ENCODE measurements at regions not wholly inside any gene's neighbourhood (a gene's known extent, or its start where the extent isn't known, plus 50 kb on each side); places are given as distances from the start of the nearest gene placed in this dataset.

GRCh38 chr11:121775276-121775675, 322.5 kb upstream of the SORL1-AS1 start:
- DNase-seq (ENCODE audit: insufficient read length, low spot score) (no peak), FAIRE-seq (no peak)
- TF ChIP-seq CTCF (IDR thresholded peaks at IDR 0.05; ENCODE audit: insufficient read depth, missing control alignments) = no peak

GRCh38 chr11:121773076-121773475, 320.3 kb upstream of the SORL1-AS1 start:
- DNase-seq (ENCODE audit: insufficient read length, low spot score) = no peak
- TF ChIP-seq CTCF (IDR thresholded peaks at IDR 0.05; ENCODE audit: insufficient read depth, missing control alignments) = no peak

DNA sequence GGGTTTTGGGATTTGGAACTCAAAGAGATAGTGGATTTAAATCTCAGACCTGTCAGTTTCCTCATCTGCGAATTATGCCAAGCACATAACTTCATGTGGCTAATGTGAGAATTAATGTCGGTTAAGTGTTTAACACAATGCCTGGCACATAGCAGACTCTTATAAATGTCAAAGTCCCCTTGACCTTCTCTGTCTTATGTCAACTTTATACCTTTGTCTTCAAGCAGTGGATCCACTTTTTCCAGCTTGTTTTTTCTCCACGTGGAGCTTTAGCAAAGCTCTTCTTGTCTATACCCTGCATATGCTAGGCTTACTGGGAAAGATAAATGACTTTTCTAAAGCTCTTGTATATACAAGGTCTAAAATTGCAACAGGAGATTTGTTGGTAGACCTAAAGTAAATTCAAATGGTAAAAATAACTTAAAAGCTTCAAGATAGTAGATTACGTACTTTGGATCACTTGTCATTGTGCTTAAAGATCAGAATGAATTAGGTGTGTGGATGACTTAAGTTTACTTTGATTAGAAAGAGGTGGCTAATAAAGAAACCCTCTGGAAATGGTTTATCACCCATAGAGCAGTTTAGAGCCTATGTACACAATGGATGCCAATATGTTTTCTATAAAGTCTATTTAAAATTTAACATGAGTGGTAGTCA, 318.3 kb upstream of the SORL1-AS1 start:
- no peak for DNase-seq (ENCODE audit: insufficient read length, low spot score)
- FAIRE-seq = no peak
- TF ChIP-seq CTCF (IDR thresholded peaks at IDR 0.05; ENCODE audit: insufficient read depth, missing control alignments) = no peak

More at GRCh38 chr11:121773076-121773475, 320.3 kb upstream of the SORL1-AS1 start:
- FAIRE-seq = no peak

DNA sequence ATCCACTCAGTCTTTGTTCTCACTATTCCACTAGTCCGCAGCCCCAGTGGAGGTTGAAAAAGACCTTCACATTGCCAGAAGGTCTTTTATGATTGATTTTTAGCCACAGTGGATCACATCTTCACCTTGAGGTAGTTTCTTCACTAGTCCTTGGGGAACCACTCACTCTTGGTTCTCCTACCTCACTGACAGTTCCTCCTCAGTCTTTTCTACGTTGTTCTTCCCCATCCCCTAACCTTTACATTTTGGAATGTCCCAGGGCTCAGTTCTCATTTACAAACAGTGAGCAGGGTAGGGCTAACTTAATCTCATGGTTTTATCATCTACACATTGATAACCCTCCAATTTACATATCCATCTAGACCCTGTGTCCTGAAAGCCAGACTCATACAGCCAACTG, 316.4 kb upstream of the SORL1-AS1 start:
- no peak for TF ChIP-seq CTCF (IDR thresholded peaks at IDR 0.05; ENCODE audit: insufficient read depth, missing control alignments)
- no peak for FAIRE-seq
- no peak for DNase-seq (ENCODE audit: insufficient read length, low spot score)

DNA sequence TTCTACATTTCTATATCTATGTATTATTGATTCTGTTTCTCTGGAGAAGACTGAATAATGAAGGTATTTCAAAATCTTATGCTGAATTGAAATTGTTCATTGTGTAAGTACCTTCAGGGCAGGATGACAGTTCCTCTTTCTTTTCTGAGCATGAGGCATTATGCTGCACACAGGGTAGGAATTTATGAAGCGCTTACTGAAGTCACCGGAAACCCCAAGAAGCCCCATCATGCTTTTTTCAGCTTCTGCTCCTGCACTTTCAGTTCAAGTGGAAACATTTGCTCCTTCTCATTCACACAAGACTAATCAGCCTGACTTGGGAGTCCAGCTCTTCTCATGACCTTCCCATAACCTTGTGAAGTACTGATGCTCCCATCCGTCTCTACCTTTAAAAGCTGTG, 314.7 kb upstream of the SORL1-AS1 start:
- TF ChIP-seq CTCF (IDR thresholded peaks at IDR 0.05; ENCODE audit: insufficient read depth, missing control alignments) = no peak
- FAIRE-seq (no peak), DNase-seq (ENCODE audit: insufficient read length, low spot score) (no peak)

DNA sequence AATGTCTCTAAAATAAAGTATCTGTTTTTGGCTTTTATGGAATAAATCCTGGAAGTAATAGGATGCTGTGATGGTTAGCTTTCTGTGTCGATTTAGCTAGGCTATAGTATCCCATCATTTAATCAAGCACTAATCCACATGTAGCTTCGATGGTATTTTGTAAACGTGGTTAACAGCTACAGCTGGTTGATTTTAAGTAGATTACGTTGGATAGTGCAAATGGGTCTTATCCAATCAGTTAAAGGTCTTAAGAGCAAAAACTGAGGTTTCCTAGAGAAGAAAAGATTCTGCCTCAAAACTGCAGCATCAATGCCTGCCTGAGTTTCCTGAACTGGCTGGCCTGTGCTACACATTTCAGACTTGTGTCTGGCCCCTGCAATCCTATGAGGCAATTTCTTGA, 314.2 kb upstream of the SORL1-AS1 start:
- TF ChIP-seq CTCF (IDR thresholded peaks at IDR 0.05; ENCODE audit: insufficient read depth, missing control alignments) = no peak
- FAIRE-seq = no peak

DNA sequence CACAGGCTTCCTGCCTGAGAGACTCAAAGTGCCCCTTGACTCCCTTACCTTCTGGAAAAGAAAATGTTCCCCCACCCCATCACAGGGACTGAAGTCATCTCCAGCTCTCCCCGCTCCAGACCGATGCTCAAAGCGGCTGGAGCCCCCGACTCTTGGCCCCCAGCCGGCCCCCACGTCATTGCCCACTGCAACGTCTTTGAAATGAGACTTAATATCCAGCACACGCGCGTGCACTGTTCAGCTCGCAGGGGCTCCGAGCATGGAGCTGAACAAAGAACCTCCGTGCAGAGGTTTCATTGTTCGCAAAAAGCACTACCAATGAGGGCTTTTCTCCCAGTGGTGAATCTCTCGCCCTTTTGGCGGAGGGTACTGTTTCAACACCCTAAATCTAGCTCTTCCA, 313.4 kb upstream of the SORL1-AS1 start:
- FAIRE-seq (no peak), DNase-seq (ENCODE audit: insufficient read length, low spot score) (no peak)
- no peak for TF ChIP-seq CTCF (IDR thresholded peaks at IDR 0.05; ENCODE audit: insufficient read depth, missing control alignments)

More for the DNA sequence above, 314.2 kb upstream of the SORL1-AS1 start:
- DNase-seq (ENCODE audit: insufficient read length, low spot score) = no peak

Data from D721Med (cell line).